MCF 10A (cell line): ENCODE measurements at regions not wholly inside any gene's neighbourhood (a gene's known extent, or its start where the extent isn't known, plus 50 kb on each side); places are given as distances from the start of the nearest gene placed in this dataset.
"Not testable (repeated sequence)": the region's sequence is repeated elsewhere in the genome, so short reads cannot be mapped to it uniquely, and the experiment has no call there.

Experiments
- BruUV-seq: library from RNA; stranded (reverse); fragments of 400-500 nt; replicated peaks from 2 replicates; lab custom pipeline; 2021; lab: Mats Ljungman, UMichigan
- CTCF ChIA-PET: fragments of 300-600 bp; sonication (Branson Sonifier 250); formaldehyde crosslinking; extraction: SDS; loops from one replicate; lab custom pipeline; 2021; ENCODE audit warnings: antibody characterized with exemption, inconsistent platforms; lab: Yijun Ruan, JAX
- POLR2A ChIA-PET: fragments of 300-600, 350-650 bp; sonication (Branson Sonifier 250); formaldehyde crosslinking; extraction: SDS; loops from one replicate; lab custom pipeline; 2020; ENCODE audit warnings: antibody characterized with exemption, inconsistent platforms; lab: Yijun Ruan, JAX
- DNase-seq: peaks from one replicate; pipeline ENCODE4 v3.0.0-alpha.2; 2018; ENCODE audit not compliant: unreplicated experiment
- H3K27ac Mint-ChIP-seq: one replicate; pipeline ENCODE4 v1.8.0; 2022; ENCODE audit warnings: mild to moderate bottlenecking, low read depth, mixed read lengths; ENCODE audit not compliant: unreplicated experiment
- H3K27me3 Mint-ChIP-seq: one replicate; pipeline ENCODE4 v1.8.0; 2022; ENCODE audit warnings: mixed read lengths; ENCODE audit not compliant: insufficient read depth, unreplicated experiment
- H3K36me3 Mint-ChIP-seq: one replicate; pipeline ENCODE4 v1.8.0; 2022; ENCODE audit warnings: mild to moderate bottlenecking, moderate library complexity, mixed read lengths; ENCODE audit not compliant: insufficient read depth, unreplicated experiment
- H3K4me1 Mint-ChIP-seq: one replicate; pipeline ENCODE4 v1.8.0; 2022; ENCODE audit warnings: mixed read lengths; ENCODE audit not compliant: insufficient read depth, unreplicated experiment
- H3K4me3 Mint-ChIP-seq: one replicate; pipeline ENCODE4 v1.8.0; 2022; ENCODE audit warnings: mild to moderate bottlenecking, moderate library complexity, mixed read lengths; ENCODE audit not compliant: unreplicated experiment
- H3K9me3 Mint-ChIP-seq: one replicate; pipeline ENCODE4 v1.8.0; 2022; ENCODE audit warnings: mixed read lengths; ENCODE audit not compliant: unreplicated experiment
- CTCF ChIP-seq: fragments of 200-600 bp; IDR thresholded peaks from one replicate; pipeline ENCODE4 v1.8.0; 2022; ENCODE audit warnings: antibody characterized with exemption, mild to moderate bottlenecking; ENCODE audit not compliant: unreplicated experiment
- intact Hi-C: fragments of 100-400 bp; cut with micrococcal nuclease; formaldehyde crosslinking; loops from 2 replicates; pipeline ENCODE4 v1.14.1; 2022

GRCh38 chr7:54419209-54419608 lies 123.0 kb upstream of the VSTM2A start:
- Mint-ChIP-seq H3K36me3 (no peaks in the 10 kb centered on the region), H3K9me3 (no peaks in the 10 kb centered on the region), H3K4me1 (no peaks in the 10 kb centered on the region), H3K27ac (no peak overlapping the region), H3K4me3 (no peak overlapping the region), H3K27me3 (no peaks in the 10 kb centered on the region)
- POLR2A ChIA-PET = interaction anchor here (0.7 kb wide), 1 partner anchor 49 kb away, joined by 3 read pairs; no protein-coding TSS in a partner anchor
- TF ChIP-seq CTCF = no peak
- CTCF ChIA-PET = no interaction called here
- intact Hi-C loops = no loop called here
- no peak for DNase-seq
- BruUV-seq = no TSS peak

DNA sequence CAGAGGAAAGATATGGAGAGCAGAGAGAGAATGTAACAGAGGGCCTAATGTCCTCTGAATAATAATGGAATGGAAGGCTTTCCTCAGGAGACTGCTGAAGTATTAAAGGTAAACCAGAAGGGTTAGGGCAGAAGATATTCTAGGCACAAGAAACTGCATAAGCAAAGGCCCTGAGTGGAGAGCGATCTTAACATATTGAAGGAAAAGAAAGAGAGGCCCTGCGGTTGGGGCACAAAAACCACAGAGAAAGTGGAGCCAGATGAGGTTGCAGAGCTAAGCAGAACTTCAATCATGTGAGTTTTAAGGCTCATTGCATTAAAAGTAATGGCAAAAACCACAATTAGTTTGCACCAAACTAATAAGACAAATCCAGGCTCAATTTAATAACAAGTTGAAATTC lies 115.8 kb upstream of the VSTM2A start:
- intact Hi-C loops = no loop called here
- BruUV-seq = no TSS peak

GRCh38 chr7:54429111-54429510 lies 113.1 kb upstream of the VSTM2A start:
- Mint-ChIP-seq H3K36me3 (no peaks in the 10 kb centered on the region), H3K4me3 (no peak overlapping the region), H3K4me1 (no peaks in the 10 kb centered on the region), H3K9me3 (no peaks in the 10 kb centered on the region), H3K27me3 (no peaks in the 10 kb centered on the region), H3K27ac (no peak overlapping the region)
- DNase-seq = no peak
- ChIA-PET CTCF (no interaction called here), POLR2A (no interaction called here)
- no TSS peak for BruUV-seq
- intact Hi-C loops = no loop called here
- TF ChIP-seq CTCF = no peak

More for the DNA sequence above, 115.8 kb upstream of the VSTM2A start:
- H3K4me3 Mint-ChIP-seq = no peak overlapping the region
- DNase-seq = no peak
- H3K9me3 Mint-ChIP-seq = no peaks in the 10 kb centered on the region
- no peaks in the 10 kb centered on the region for H3K4me1 Mint-ChIP-seq
- no peaks in the 10 kb centered on the region for H3K27me3 Mint-ChIP-seq
- POLR2A ChIA-PET = no interaction called here
- no peak for TF ChIP-seq CTCF
- no peak overlapping the region for H3K27ac Mint-ChIP-seq
- CTCF ChIA-PET = no interaction called here
- no peaks in the 10 kb centered on the region for H3K36me3 Mint-ChIP-seq

DNA sequence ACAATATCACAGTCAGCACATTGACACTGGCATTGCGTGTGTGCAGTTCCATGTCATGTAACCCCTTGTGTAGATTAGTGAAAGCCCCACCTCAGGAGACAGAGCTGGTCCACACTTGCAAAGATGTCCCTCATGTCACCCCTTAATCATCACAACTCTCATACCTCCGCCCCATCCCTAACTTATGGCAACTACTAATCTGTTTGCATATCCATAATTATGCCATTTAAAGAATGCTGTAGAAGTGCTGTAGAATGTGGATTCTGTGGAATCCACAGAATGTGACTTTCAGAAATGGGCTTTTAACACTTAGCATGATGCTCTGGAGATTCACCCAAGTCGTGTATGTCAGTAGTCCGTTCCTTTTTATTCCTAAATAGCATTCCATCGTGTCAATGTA lies 102.8 kb upstream of the VSTM2A start:
- CTCF ChIA-PET = no interaction called here
- no peak for DNase-seq
- no TSS peak for BruUV-seq
- intact Hi-C loops = no loop called here
- no peaks in the 10 kb centered on the region for H3K27me3 Mint-ChIP-seq
- POLR2A ChIA-PET = no interaction called here
- no peaks in the 10 kb centered on the region for H3K9me3 Mint-ChIP-seq
- no peak overlapping the region for H3K4me3 Mint-ChIP-seq
- H3K27ac Mint-ChIP-seq = no peak overlapping the region
- no peak for TF ChIP-seq CTCF
- H3K4me1 Mint-ChIP-seq = no peaks in the 10 kb centered on the region
- H3K36me3 Mint-ChIP-seq = no peaks in the 10 kb centered on the region

DNA sequence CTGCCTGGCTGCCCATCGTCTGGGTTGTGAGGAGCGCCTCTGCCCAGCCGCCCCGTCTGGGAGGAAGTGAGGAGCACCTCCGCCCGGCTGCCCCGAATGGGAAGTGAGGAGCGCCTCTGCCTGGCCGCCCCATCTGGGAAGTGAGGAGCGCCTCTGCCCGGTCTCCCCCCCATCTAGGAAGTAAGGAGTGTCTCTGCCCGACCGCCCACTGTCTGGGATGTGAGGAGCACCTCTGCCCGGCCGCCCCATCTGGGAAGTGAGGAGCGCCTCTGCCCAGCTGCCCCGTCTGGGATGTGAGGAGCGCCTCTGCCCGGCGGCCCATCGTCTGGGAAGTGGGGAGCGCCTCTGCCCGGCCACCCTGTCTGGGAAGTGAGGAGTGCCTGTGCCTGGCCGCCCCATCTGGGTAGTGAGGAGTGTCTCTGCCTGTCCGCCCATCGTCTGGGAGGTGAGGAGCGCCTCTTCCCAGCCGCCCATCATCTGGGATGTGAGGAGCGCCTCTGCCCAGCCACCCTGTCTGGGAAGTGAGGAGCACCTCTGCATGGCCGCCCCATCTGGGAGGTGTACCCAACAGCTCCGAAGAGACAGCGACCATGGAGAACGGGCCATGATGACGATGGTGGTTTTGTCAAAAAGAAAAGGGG lies 98.0 kb upstream of the VSTM2A start:
- H3K27ac Mint-ChIP-seq, DNase-seq, H3K4me1 Mint-ChIP-seq, H3K9me3 Mint-ChIP-seq, BruUV-seq, CTCF ChIA-PET, H3K4me3 Mint-ChIP-seq, intact Hi-C loops, POLR2A ChIA-PET, H3K27me3 Mint-ChIP-seq, H3K36me3 Mint-ChIP-seq: not testable (repeated sequence)

- H3K4me3 Mint-ChIP-seq, BruUV-seq, H3K27me3 Mint-ChIP-seq, intact Hi-C loops, H3K36me3 Mint-ChIP-seq, H3K27ac Mint-ChIP-seq, POLR2A ChIA-PET, H3K4me1 Mint-ChIP-seq, DNase-seq: not testable (repeated sequence)
- peaks cover 17% of the 10 kb centered on the region for H3K9me3 Mint-ChIP-seq
- CTCF ChIA-PET = interaction anchor here (0.6 kb wide), 1 partner anchor 17 kb away, joined by 3 read pairs; no protein-coding TSS in a partner anchor
Observed at GRCh38 chr7:54453168-54453567, 89.0 kb upstream of the VSTM2A start.
